ENCODE measurements at regions not wholly inside any gene's neighbourhood (a gene's known extent, or its start where the extent isn't known, plus 50 kb on each side); places are given as distances from the start of the nearest gene placed in this dataset.

DNA sequence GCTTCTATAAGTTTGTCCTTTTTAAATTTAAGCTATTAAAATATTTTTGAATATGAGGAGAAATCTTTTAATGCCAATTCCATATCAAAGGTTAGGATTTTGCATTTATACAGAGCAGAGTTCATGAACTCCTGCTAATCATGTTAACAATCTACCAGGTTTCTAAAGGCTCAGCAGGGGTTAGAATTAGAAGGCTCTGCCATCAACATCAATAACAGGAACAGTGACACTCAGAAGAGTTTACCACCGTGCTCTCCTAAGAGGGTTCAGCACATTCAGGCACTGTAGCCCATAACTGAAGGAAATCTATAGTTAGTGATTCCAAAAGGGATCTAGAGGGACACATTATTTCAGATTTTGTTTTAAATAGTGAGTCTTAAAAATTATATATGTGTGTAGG, 100.1 kb downstream of the HOXA1 start:
- intact Hi-C loops (cut with micrococcal nuclease): no loop called here
- no peak overlapping the region for H3K4me3 ChIP-seq (ENCODE audit: low read length in 2 of 2)
- no peaks in the 10 kb centered on the region for H3K36me3 ChIP-seq (ENCODE audit: insufficient read depth, low read length)
- CTCF ChIA-PET (ENCODE audit: partially characterized antibody): no interaction called here
- no peak for DNase-seq
- H3K9me3 Mint-ChIP-seq: peaks cover 0 to 16% (median 6%) of the 10 kb centered on the region in 8 donors
- H3K27me3 Mint-ChIP-seq: peaks cover 2 to 4% of the 10 kb centered on the region in 2 donors
- no peaks in the 10 kb centered on the region for H3K4me1 ChIP-seq (ENCODE audit: insufficient read depth, low read length)
- H3K4me1 Mint-ChIP-seq: no peaks in the 10 kb centered on the region
- H3K27ac ChIP-seq (ENCODE audit: low read depth, low read length): no peak overlapping the region
- H3K36me3 Mint-ChIP-seq: no peaks in the 10 kb centered on the region
- no peaks in the 10 kb centered on the region for H3K9me3 ChIP-seq (ENCODE audit: control insufficient read depth in 1 of 2, low read length in 2 of 2)
- POLR2A ChIA-PET (ENCODE audit: partially characterized antibody): no interaction called here
- H3K4me3 Mint-ChIP-seq: no peak overlapping the region
- no peak overlapping the region for H3K27ac Mint-ChIP-seq
- no peaks in the 10 kb centered on the region for H3K27me3 ChIP-seq (ENCODE audit: insufficient read depth, low read length)

DNA sequence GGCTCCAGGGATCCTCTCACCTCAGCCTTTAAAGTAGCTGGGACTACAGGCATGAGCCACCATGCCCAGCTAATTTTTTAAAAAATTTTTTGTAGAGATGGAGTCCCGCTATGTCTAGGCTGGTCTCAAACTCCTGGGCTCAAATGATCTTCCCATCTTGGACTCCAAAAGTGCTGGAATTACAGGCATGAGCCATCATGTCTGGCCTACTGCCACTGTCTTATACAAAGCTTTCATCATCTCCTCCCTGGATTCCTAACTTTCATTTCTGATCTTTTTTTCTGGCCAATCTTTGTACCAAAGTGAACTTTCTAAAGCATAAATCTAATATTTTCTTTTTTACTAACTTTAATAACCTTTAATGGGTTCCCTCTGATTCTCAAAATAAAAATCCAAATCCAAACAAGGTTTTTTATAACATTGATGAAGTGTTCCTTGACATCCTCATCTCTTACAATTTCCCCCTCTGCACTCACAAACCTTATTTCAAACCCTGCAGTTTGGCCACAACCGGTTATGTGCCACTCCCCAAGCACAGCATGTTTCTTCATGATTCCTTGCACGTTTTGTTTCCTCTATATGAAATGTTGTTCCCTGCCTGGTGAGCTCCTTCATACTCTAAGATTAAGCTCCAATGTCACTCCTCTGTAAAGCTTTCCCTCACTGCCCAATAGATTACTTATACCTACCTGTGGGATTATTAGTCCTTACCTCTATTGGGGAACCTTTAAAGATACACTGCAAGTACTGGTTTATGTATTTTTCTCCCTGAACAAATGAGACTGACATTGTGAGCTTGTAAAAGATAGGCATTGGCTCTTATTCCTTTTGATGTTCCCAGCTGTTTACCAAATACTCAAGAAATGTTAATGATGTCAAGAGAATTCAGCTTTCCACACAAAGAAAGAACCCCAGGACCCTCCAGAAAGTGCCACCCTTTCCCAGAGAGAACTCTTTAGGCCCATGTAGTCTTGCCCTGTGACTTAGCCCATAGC, 101.7 kb downstream of the HOXA1 start:
- no peaks in the 10 kb centered on the region for H3K36me3 Mint-ChIP-seq
- no peak overlapping the region for H3K4me3 Mint-ChIP-seq
- H3K4me1 Mint-ChIP-seq: no peaks in the 10 kb centered on the region
- Histone ChIP-seq H3K4me1 (ENCODE audit: insufficient read depth, low read length) (no peaks in the 10 kb centered on the region), H3K27me3 (ENCODE audit: insufficient read depth, low read length) (no peaks in the 10 kb centered on the region), H3K36me3 (ENCODE audit: insufficient read depth, low read length) (no peaks in the 10 kb centered on the region), H3K27ac (ENCODE audit: low read depth, low read length) (no peak overlapping the region), H3K9me3 (ENCODE audit: control insufficient read depth in 1 of 2, low read length in 2 of 2) (no peaks in the 10 kb centered on the region), H3K4me3 (ENCODE audit: low read length in 2 of 2) (no peak overlapping the region)
- POLR2A ChIA-PET (ENCODE audit: partially characterized antibody): no interaction called here
- intact Hi-C loops (cut with micrococcal nuclease): no loop called here
- CTCF ChIA-PET (ENCODE audit: partially characterized antibody): no interaction called here
- DNase-seq: no peak
- H3K9me3 Mint-ChIP-seq: peaks cover 0 to 13% (median 6%) of the 10 kb centered on the region in 8 donors
- H3K27ac Mint-ChIP-seq: no peak overlapping the region
- H3K27me3 Mint-ChIP-seq: peaks cover 2 to 6% of the 10 kb centered on the region in 2 donors

DNA sequence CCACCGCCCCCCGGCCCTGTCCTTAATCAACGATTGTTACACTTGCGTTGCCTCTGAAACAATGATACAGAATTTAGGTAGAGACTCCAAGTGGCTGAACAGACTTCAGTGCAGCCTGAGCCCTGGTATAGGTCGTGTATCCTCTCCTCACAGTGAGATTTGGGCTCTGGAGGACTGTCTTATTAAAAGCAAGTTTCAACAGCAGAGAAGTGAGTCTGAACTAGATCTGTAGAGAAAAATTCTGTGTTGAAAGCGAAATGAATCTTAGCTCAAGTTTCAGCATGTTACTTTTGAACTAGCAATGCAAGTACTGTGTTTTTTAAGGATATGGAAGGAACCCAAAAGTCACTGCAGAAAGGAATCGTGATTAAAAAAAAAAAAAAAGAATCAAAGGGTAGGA, 103.1 kb downstream of the HOXA1 start:
- ChIA-PET POLR2A (ENCODE audit: partially characterized antibody) (no interaction called here), CTCF (ENCODE audit: partially characterized antibody) (no interaction called here)
- H3K27me3 Mint-ChIP-seq: peaks cover 2 to 6% of the 10 kb centered on the region in 2 donors
- intact Hi-C loops (cut with micrococcal nuclease): no loop called here
- H3K4me1 Mint-ChIP-seq: no peaks in the 10 kb centered on the region
- DNase-seq: no peak
- no peak overlapping the region for H3K27ac ChIP-seq (ENCODE audit: low read depth, low read length)
- peaks cover 0 to 2% (median under 1%) of the 10 kb centered on the region in 8 donors for H3K9me3 Mint-ChIP-seq
- no peak overlapping the region for H3K4me3 ChIP-seq (ENCODE audit: low read length in 2 of 2)
- H3K9me3 ChIP-seq (ENCODE audit: control insufficient read depth in 1 of 2, low read length in 2 of 2): no peaks in the 10 kb centered on the region
- no peaks in the 10 kb centered on the region for H3K4me1 ChIP-seq (ENCODE audit: insufficient read depth, low read length)
- no peaks in the 10 kb centered on the region for H3K36me3 ChIP-seq (ENCODE audit: insufficient read depth, low read length)
- H3K27ac Mint-ChIP-seq: no peak overlapping the region
- no peaks in the 10 kb centered on the region for H3K27me3 ChIP-seq (ENCODE audit: insufficient read depth, low read length)
- H3K4me3 Mint-ChIP-seq: no peak overlapping the region
- no peaks in the 10 kb centered on the region for H3K36me3 Mint-ChIP-seq

DNA sequence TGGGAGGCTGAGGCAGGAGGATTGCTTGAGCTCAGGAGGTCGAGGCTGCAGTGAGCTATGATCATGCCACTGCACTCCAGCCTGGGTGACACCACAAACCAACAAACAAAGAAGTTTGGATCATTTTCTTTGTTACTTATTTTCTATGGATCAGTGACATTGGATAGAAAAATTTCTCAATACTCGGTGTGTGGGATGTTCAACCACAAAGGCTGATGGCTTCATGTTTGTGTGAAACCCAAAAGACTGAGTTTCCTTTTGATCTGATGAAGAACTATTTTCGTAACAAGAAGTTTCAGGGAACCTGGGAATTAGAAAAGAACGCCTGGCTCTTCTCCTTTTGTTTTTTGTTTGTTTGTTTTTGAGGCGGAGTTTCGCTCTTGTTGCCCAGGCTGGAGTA, 104.0 kb downstream of the HOXA1 start:
- intact Hi-C loops (cut with micrococcal nuclease): no loop called here
- no peak overlapping the region for H3K27ac ChIP-seq (ENCODE audit: low read depth, low read length)
- H3K27ac Mint-ChIP-seq: no peak overlapping the region
- H3K4me3 ChIP-seq (ENCODE audit: low read length in 2 of 2): no peak overlapping the region
- no peak for DNase-seq
- no peaks in the 10 kb centered on the region for H3K36me3 ChIP-seq (ENCODE audit: insufficient read depth, low read length)
- H3K36me3 Mint-ChIP-seq: no peaks in the 10 kb centered on the region
- H3K27me3 Mint-ChIP-seq: peaks cover 2 to 6% of the 10 kb centered on the region in 2 donors
- ChIA-PET POLR2A (ENCODE audit: partially characterized antibody) (no interaction called here), CTCF (ENCODE audit: partially characterized antibody) (no interaction called here)
- H3K4me3 Mint-ChIP-seq: no peak overlapping the region
- H3K27me3 ChIP-seq (ENCODE audit: insufficient read depth, low read length): no peaks in the 10 kb centered on the region
- H3K9me3 Mint-ChIP-seq: no peaks in the 10 kb centered on the region
- no peaks in the 10 kb centered on the region for H3K9me3 ChIP-seq (ENCODE audit: control insufficient read depth in 1 of 2, low read length in 2 of 2)
- H3K4me1 ChIP-seq (ENCODE audit: insufficient read depth, low read length): no peaks in the 10 kb centered on the region
- H3K4me1 Mint-ChIP-seq: no peaks in the 10 kb centered on the region

DNA sequence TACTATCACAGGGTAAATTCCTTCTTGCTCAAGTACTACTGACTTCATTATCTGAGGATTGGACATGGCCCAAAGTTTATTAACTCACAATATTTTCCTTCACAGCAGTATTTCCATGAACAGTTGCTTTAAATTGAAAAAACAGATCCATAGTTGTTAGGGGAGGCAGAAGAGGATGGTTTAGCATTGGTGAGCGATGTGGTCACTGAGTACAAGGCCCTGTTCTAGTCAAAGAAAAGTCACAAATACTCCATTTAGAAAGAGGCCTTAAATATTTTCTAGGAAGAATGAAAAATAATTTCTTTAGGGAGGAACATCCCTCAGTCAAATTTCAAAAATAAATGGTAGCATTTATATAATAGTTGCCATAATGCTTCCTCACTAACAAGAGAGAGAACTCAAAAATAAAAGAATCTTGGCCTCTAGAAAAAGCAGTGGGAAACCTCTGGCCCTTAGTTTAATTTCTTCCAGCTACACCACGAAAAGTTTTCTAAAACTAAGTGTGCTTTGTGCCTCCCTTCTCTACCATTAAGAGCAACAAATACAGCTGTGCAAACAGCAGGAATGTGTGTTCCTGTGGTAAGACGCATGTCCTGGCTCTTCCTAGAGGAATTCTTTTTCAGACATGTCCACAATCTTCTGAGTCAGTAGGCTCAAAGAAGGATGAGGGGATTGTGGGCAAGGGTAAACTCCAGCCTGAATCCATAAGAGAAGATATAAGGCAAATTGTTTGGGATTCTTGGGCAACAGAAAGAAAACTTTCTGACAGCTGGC, 105.7 kb downstream of the HOXA1 start:
- no peaks in the 10 kb centered on the region for H3K9me3 Mint-ChIP-seq
- H3K27ac Mint-ChIP-seq: no peak overlapping the region
- no peaks in the 10 kb centered on the region for H3K9me3 ChIP-seq (ENCODE audit: control insufficient read depth in 1 of 2, low read length in 2 of 2)
- H3K36me3 Mint-ChIP-seq: no peaks in the 10 kb centered on the region
- no peak overlapping the region for H3K4me3 Mint-ChIP-seq
- H3K27me3 Mint-ChIP-seq: peaks cover 2 to 8% of the 10 kb centered on the region in 2 donors
- H3K4me3 ChIP-seq (ENCODE audit: low read length in 2 of 2): no peak overlapping the region
- H3K4me1 ChIP-seq (ENCODE audit: insufficient read depth, low read length): no peaks in the 10 kb centered on the region
- intact Hi-C loops (cut with micrococcal nuclease): no loop called here
- H3K27me3 ChIP-seq (ENCODE audit: insufficient read depth, low read length): no peaks in the 10 kb centered on the region
- H3K36me3 ChIP-seq (ENCODE audit: insufficient read depth, low read length): no peaks in the 10 kb centered on the region
- DNase-seq: no peak
- H3K4me1 Mint-ChIP-seq: no peaks in the 10 kb centered on the region
- CTCF ChIA-PET (ENCODE audit: partially characterized antibody): no interaction called here
- POLR2A ChIA-PET (ENCODE audit: partially characterized antibody): no interaction called here
- no peak overlapping the region for H3K27ac ChIP-seq (ENCODE audit: low read depth, low read length)

DNA sequence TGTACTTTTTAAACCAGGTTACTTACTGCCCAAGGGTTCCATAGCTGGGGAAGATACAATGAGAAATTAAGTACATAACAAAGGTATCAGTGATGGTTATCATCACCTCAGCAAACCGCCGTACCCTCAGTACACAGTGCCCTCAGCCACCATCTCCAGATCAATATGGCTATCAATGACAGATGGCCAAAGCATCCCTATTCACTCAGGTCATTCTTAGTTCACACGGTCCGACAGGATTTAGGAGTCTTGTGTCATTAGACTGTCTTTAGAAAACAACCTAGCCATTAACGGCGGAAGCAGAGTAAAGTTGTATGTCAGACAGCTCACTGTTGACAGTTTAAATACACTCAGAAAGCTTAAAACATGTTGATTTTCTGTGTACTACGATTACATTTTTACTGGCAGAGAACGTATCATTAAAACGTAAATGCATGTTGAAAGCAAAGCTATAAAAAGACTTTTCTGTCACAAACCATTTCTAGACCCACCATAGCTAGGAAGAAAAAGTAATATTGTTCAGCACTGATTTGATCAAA, 106.9 kb downstream of the HOXA1 start:
- H3K27me3 ChIP-seq (ENCODE audit: insufficient read depth, low read length): no peaks in the 10 kb centered on the region
- H3K4me3 ChIP-seq (ENCODE audit: low read length in 2 of 2): no peak overlapping the region
- no peaks in the 10 kb centered on the region for H3K9me3 Mint-ChIP-seq
- no peaks in the 10 kb centered on the region for H3K4me1 ChIP-seq (ENCODE audit: insufficient read depth, low read length)
- peaks cover 2 to 5% of the 10 kb centered on the region in 2 donors for H3K27me3 Mint-ChIP-seq
- H3K27ac ChIP-seq (ENCODE audit: low read depth, low read length): no peak overlapping the region
- intact Hi-C loops (cut with micrococcal nuclease): no loop called here
- ChIA-PET POLR2A (ENCODE audit: partially characterized antibody) (no interaction called here), CTCF (ENCODE audit: partially characterized antibody) (no interaction called here)
- H3K36me3 Mint-ChIP-seq: no peaks in the 10 kb centered on the region
- H3K4me3 Mint-ChIP-seq: no peak overlapping the region
- H3K9me3 ChIP-seq (ENCODE audit: control insufficient read depth in 1 of 2, low read length in 2 of 2): no peaks in the 10 kb centered on the region
- H3K4me1 Mint-ChIP-seq: no peaks in the 10 kb centered on the region
- no peak for DNase-seq
- no peak overlapping the region for H3K27ac Mint-ChIP-seq
- H3K36me3 ChIP-seq (ENCODE audit: insufficient read depth, low read length): no peaks in the 10 kb centered on the region

DNA sequence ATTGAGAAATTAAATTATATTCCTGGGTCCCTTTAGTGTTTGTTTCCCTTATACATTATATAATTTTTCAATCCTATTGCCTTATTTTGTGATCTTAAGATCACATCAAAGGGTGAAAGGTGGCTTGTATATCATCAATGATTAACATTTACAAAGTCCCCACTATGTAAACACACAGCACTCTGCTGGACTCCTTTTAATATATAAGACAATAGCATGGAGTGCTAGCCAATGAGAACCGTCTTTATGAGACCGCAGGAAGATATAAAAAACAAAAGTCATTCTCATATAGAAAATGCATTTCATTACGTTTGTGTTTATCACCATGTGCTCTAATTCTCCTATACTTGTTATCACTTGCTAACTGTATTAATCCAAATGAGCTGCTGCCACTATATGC, 108.5 kb downstream of the HOXA1 start:
- H3K4me1 ChIP-seq (ENCODE audit: insufficient read depth, low read length): no peaks in the 10 kb centered on the region
- Mint-ChIP-seq H3K27ac (no peak overlapping the region), H3K4me1 (no peaks in the 10 kb centered on the region), H3K4me3 (no peak overlapping the region), H3K27me3 (peaks cover 0 to 12% of the 10 kb centered on the region in 2 donors), H3K9me3 (no peaks in the 10 kb centered on the region), H3K36me3 (no peaks in the 10 kb centered on the region)
- DNase-seq: no peak
- POLR2A ChIA-PET (ENCODE audit: partially characterized antibody): no interaction called here
- intact Hi-C loops (cut with micrococcal nuclease): no loop called here
- no peak overlapping the region for H3K4me3 ChIP-seq (ENCODE audit: low read length in 2 of 2)
- CTCF ChIA-PET (ENCODE audit: partially characterized antibody): no interaction called here
- no peaks in the 10 kb centered on the region for H3K9me3 ChIP-seq (ENCODE audit: control insufficient read depth in 1 of 2, low read length in 2 of 2)
- H3K27ac ChIP-seq (ENCODE audit: low read depth, low read length): no peak overlapping the region
- no peaks in the 10 kb centered on the region for H3K36me3 ChIP-seq (ENCODE audit: insufficient read depth, low read length)
- H3K27me3 ChIP-seq (ENCODE audit: insufficient read depth, low read length): no peaks in the 10 kb centered on the region

Data from CD4-positive, alpha-beta memory T cell (primary cell).